ENCODE measurements at regions not wholly inside any gene's neighbourhood (a gene's known extent, or its start where the extent isn't known, plus 50 kb on each side); places are given as distances from the start of the nearest gene placed in this dataset.
A peak's percentile ranks its signal among the peaks of the same experiment; 100 is the strongest.
"Not testable (repeated sequence)": the region's sequence is repeated elsewhere in the genome, so short reads cannot be mapped to it uniquely, and the experiment has no call there.

GRCh38 chr20:1825938-1826445 is 69.2 kb upstream of the SIRPA start:
- DNase-seq (ENCODE audit: low read depth, low spot score), result no peak

DNA sequence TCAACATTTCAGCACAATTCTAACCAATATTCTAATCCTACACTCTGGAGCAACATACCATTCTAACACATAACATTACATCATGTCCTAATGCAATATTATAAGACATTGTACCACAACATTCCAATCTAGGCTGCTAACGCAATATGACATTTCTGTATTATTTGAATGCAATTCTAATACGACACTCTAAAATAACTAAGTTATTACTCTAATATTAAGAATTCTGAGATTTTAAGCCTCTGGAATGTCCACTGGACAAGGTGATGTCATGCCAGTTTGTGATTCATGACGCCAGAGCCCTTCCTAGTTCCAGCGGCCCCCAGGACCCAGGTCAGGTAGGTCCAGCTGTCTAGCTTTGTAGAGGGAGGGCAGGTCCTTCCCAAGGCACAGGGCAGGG is 69.7 kb upstream of the SIRPA start:
- no peak for DNase-seq (ENCODE audit: low read depth, low spot score)

GRCh38 chr20:1824834-1825233 is 70.4 kb upstream of the SIRPA start:
- DNase-seq (ENCODE audit: low read depth, low spot score), result no peak

GRCh38 chr20:1824181-1824580 is 71.0 kb upstream of the SIRPA start:
- no peak for DNase-seq (ENCODE audit: low read depth, low spot score)

GRCh38 chr20:1823450-1823844 is 71.8 kb upstream of the SIRPA start:
- DNase-seq (ENCODE audit: low read depth, low spot score), result no peak

DNA sequence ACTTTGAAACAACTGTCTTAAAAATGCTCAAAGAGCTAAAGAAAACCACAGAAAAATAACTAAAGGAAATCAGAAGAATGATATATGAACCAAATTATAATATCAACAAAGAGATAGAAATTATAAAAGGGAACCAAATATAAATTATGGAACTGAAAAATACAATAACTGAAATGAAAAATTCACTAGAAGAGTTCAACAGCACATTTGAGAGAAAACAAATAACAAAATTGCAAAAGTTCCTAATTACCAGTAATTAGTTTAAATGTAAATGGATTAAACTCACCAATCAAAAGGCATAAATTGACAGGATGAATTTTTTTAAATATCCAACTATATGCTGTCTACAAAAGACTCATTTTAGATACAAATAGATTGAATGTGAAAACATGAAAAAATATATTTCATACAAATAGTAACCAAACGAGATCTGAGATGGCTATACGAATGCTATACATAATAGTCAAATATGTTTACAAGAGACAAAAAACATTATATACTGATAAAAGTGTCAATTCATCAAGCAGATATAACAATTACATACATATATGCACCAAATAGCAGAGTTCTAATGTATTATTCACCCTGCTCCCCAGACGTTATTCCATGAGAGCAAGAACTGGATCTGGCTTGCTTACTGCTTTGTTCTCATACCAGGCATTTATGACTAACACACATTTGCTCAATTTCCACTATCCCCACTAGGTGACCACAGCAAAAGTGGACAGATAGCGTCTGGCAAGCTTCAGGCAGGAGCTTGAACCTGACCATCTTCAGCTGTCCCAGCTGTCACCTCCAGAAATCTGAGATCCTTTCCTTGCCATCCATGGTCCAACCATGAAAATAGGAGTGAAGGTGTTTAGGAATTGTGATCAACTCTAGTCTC is 72.4 kb upstream of the SIRPA start:
- no peak for DNase-seq (ENCODE audit: low read depth, low spot score)

DNA sequence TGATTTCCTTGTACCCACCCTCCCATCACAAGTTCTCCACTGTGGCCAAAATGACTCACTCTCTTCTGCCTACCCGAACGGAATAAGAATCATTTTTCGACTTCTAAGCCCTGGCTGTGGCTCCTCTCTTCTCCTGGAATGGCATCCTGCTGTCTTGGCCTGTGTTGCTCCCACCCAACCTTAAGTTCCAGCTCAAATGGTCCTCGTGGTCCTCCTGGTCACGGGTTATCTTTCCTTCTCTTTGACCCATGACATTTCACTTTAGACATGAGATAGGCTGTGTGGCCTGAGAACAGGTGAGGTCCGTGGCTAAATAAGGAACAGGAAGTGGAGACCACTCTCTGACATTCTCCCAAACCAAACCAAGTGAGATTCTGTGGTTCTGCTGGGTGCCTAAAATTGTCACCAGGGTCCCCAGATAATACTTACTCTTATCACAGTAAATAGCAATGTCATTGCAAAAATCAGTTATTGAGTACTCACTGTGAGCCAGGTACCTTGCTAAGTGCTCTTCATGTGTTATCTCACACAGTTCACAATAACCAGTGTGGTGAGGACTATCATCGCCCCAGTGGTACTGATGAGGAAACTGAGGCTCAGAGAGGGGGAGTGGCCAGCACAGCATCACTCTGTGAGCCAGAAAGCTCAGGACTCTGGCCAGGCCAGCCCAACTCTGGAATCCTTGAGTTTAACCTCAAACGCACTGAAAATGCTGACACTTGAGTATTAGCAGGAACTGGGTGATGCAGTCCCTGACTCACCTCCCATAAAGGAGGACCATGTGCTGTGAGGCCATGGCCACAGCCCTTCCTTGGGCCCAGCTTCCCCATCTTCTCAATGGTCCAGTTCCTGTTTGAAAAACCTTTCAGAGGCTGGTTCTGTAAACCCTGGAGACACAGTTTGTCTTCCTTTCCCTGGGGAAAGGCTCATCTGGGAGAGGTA is 74.8 kb upstream of the SIRPA start:
- peak; percentile 53 for DNase-seq (ENCODE audit: low read depth, low spot score)

DNA sequence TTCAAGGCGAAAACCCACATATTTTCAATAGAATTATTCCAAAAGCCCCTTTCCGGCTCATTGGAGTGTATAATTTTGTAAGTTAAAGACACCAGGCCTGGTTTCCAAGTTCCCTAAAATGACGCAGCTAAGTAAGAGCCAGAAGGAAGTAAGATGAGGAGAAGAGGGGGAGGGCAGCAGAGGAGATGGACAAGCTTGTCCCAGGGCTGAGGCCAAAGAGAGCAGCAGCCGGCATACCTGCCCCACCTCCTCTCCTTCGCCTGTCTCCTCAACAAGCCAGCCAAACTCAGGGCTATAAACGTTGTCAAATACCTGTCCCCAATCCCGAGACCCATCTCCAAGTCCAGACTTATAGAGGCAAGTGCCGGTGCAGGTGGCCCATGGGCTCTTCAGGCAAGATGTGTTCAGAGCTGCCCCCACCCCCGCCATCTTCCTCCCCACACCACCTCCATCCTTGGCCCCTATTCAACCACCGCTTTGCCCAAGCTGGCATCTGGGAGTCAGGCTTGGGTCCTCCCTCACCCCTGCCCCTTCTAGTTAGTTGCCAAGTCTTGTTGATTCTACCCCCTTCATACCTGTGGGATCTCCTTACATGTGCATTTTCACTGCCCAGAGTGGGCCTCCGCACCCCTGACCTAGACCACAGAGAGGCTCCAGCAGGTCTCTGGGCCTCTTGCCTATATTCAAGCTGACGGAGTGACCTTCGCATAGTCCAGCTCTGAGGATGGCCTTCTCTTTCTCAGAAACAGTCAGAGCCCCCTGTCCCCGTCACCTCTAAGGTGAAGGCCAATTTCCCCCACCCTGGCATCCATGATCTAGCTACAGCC is 75.7 kb upstream of the SIRPA start:
- DNase-seq (ENCODE audit: low read depth, low spot score), result no peak

DNA sequence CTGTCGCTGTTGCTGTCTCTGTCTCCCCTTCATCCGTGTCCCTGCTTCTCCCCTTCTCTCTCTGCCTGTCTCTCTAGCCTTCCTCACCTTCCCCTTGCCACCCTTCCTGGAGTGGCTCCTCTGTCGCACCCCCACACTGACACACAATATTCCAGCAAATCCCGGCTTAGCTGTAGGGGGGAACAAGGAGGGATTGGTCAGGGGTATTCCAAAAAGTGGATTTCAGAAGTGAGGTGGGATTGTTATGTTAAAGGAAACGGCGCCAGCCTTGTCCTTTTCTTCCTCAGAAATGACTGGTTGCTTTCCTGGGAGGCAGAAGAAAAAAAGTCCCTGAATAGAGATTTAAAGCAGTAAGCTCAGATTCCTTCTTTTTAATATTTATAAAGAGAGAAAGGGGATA is 76.3 kb upstream of the SIRPA start:
- no peak for DNase-seq (ENCODE audit: low read depth, low spot score)

DNA sequence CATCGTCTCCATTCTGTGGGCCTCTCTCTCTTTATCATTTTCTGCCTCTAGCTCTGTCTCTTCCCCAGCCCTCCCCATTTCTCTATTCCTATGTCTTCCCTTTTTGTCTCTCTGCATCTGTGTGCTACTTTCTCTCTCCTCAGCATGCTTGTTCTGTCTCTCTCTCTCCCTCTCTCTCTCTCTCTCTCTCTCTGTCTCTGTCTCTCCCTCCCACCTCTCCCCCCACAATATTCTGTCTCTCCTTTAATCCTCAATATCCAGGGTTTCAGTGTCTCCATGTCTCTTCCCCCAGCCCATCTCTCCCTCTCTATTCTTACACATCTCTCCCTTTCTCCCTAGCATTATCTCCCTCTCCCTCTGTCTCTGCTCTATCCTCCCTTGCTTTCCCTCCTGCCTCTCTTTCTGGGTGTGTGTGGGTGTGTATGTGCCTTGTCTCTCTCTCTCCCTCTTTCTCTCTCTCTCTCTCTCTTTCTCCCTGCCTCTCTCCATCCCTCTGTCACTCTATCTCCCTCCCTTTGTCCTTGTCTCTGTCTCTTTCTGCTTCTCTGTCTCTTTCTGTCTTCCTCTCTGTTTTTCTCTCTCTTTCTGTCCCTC is 76.9 kb upstream of the SIRPA start:
- no peak for DNase-seq (ENCODE audit: low read depth, low spot score)

DNA sequence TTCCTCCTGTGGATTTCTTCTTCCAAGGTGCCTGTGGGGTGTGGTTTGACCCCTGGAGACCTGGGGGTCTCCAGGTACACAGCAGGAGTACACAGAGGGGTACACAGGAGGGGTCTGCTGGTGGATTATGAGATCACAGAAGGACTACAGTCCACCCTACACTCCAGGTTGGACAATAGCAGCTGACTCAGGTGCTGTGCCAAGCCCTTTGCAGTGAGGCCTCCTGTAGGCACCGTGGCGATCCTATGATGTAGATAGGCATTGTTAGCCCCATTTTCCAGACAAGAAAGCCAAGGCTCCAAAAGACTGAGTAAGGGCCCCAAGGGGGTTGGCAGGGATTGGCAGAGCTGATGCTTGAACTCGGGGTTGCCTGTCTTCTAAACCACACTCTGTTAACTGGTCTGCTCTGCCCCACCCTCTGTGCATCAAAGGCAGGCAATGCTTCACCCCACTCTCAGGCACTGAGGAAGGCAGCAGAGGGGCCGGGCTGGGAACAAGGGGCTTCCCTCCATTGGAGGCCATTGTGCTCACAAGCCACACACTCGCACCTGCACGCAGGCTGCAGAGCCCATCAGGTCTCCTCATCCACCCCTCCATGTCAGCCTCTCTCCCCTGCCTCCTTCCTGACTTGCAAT is 77.5 kb upstream of the SIRPA start:
- no peak for DNase-seq (ENCODE audit: low read depth, low spot score)

DNA sequence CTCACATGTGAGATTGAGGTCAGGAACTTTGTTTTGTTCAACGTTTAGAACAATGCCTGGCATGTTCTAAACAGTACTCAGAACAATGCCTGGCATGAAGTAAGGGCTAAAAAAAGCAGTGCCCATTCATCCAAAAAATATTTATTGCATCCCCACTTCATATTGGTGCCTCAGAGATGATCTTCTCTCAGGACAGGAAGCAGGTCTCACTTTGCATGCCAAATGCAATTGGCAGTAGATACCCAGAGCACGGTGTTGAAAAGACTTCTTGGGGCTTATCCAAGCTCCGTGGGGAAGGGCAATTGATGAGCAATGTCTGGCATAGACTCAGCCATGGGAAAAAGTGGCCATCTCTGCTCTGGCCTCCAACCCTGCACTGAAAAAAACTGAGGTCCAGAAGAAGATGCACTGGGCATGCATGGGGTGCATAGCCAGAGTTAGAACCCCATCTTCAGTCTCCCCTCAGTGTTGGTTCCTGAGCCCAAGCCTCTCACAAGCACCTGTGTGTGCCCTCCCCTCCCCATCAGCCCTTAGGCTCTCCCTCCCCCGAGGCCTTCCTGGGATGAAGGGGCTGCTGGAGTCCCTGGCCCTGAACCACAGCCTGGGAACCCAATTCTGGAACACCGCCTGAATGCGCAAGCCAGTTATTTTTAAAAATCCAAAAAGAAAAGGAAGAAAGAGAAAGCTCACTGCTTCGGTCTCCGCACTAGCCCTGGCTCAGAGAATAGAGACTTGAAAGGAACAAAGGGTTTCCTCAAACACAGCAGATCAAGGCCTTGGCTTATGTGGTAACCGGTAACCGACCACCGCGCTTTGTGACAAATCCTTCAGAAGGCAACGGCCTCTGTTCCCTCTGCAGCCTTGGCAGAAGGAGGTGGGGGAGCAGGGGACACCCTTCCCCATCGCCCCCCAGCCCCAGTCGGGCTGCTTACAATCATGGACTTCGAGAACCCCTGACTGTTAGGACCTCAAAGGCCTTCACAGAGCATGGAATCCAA is 78.5 kb upstream of the SIRPA start:
- peak; percentile 62 for DNase-seq (ENCODE audit: low read depth, low spot score)

DNA sequence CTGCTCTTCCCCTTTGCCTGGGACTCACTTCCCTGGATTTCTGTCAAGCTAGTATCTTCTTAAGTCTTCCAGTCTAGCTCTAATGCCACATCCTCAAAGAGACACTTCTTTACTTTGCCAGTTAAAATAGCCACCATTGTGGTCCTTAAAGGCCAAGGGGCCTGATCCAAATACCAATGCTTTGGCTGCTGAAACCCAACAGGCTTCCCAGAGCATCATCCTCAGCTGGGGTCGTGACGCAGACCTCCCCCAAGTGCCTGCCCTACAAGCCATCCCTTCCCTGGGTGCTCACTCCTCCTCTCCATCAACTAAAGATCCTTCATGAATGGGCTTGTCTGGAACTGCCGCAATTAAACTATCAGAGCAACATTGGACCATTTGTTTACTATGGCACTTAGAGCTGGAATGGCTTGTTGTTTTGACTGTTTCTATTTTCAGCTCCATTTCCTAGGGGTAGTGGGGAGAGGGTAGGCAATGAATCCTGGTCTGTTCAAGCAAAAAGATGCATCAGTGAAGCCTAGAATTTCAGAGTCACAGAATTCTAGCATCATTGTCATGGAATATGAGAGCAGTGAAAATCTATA is 79.6 kb upstream of the SIRPA start:
- DNase-seq (ENCODE audit: low read depth, low spot score), result no peak

- DNase-seq (ENCODE audit: low read depth, low spot score), result not testable (repeated sequence)
These were observed 80.3 kb upstream of the SIRPA start for GRCh38 chr20:1814861-1815260.

DNA sequence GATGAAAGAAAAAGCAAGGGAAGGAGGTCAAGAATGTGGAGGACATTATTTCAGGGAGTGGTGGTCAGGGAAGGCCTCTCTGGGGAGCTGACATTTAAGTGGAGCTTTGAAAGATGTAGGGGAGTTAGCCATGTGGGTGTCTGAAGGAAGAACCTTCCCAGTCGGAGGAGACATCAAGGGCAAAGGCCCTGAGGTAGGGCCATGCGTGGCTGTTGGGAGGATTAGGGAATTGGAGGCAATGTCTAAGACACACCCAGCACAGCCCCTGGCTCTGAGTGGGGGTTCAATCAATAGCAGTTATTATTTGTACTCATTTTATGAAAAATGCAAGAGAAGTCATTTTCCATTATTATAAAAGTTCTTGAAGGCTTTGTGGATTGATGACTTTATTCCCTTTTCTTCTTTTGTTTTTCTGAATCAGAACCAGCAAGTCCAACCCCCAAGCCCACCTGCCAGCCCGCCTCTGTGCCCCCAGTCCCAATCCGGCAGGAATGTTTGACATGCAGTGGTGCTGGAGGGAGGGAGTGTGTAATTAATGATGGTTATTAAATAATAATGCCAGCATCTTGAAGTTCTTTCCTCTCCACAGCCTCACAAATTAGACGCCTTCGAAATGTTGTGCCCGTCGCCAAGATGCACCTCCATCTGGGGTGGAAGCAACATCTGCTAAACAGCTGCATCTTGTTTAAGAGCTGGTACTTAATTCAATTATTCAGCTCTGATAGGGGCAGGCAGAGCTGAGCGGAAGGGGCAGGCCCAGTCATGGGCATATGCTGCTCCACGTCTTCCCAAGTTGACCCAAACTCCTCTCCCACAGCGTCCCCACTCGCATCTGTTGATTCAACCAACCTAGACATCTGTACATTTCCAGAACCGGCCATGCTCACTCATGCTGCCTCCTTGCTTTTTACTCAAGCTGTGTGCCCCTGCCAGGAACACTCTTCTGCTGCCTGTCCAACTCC is 81.3 kb upstream of the SIRPA start:
- DNase-seq (ENCODE audit: low read depth, low spot score), result no peak

DNA sequence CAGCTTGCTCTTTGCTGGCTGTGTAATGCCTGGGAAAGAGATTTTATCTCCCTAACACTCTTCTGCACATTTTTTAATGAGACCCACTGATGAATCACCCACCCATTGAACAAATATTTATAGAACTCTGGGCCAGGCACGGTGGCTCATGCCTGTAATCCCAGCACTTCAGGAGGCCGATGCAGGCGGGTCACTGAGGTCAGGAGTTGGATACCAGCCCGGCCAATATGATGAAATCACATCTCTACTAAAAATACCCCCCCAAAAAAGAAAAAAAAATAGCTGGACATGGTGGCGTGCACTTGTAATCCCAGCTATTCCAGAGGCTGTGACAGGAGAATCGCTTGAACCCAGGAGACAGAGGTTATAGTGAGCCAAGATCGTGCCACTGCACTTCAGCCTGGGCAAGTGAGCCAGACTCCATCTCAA is 82.1 kb upstream of the SIRPA start:
- DNase-seq (ENCODE audit: low read depth, low spot score), result peak; percentile 90

GRCh38 chr20:1811621-1812498 is 83.3 kb upstream of the SIRPA start:
- peak; percentile 77 for DNase-seq (ENCODE audit: low read depth, low spot score)

All from astrocyte of the hippocampus (primary cell).